Endodermal cell (in vitro differentiated cells): ENCODE measurements at regions not wholly inside any gene's neighbourhood (a gene's known extent, or its start where the extent isn't known, plus 50 kb on each side); places are given as distances from the start of the nearest gene placed in this dataset.
A peak's percentile ranks its signal among the peaks of the same experiment; 100 is the strongest.
"Not testable (repeated sequence)": the region's sequence is repeated elsewhere in the genome, so short reads cannot be mapped to it uniquely, and the experiment has no call there.

ENCODE experiments used
- DNase-seq: peaks from one replicate; pipeline ENCODE4 v3.0.0-alpha.2; 2017
- H3K27ac ChIP-seq: 2 replicates; pipeline ENCODE4 v1.5.1; 2013; ENCODE audit warnings: mild to moderate bottlenecking, low read depth, low read length, moderate library complexity
- H3K27me3 ChIP-seq: 2 replicates; pipeline ENCODE4 v1.6.1; 2013; ENCODE audit warnings: mild to moderate bottlenecking, low read length, moderate library complexity; ENCODE audit not compliant: insufficient read depth, control insufficient read depth, poor library complexity, severe bottlenecking
- H3K36me3 ChIP-seq: 2 replicates; pipeline ENCODE4 v1.7.0; 2013; ENCODE audit warnings: mild to moderate bottlenecking, low read length, moderate library complexity; ENCODE audit not compliant: control insufficient read depth, insufficient read depth
- H3K4me1 ChIP-seq: one replicate; pipeline ENCODE4 v1.7.0; 2013; ENCODE audit warnings: low read length; ENCODE audit not compliant: control insufficient read depth, insufficient read depth
- H3K4me3 ChIP-seq: 2 replicates; pipeline ENCODE4 v1.5.1; 2013; ENCODE audit warnings: mild to moderate bottlenecking, low read length, moderate library complexity
- H3K9ac ChIP-seq: 2 replicates; pipeline ENCODE4 v1.6.1; 2013; ENCODE audit warnings: mild to moderate bottlenecking, low read length, moderate library complexity; ENCODE audit not compliant: poor library complexity, severe bottlenecking; ENCODE audit errors: extremely low read depth
- H3K9me3 ChIP-seq: 2 replicates; pipeline ENCODE4 v1.6.1; 2013; ENCODE audit warnings: mild to moderate bottlenecking, low read length, moderate library complexity; ENCODE audit not compliant: control insufficient read depth
- H3K27ac Mint-ChIP-seq: 2 replicates; pipeline ENCODE4 v1.8.0; 2020; ENCODE audit warnings: mixed read lengths
- H3K27me3 Mint-ChIP-seq: 2 replicates; pipeline ENCODE4 v1.8.0; 2021; ENCODE audit warnings: mild to moderate bottlenecking, mixed read lengths; ENCODE audit not compliant: insufficient read depth
- H3K36me3 Mint-ChIP-seq: 2 replicates; pipeline ENCODE4 v1.8.0; 2020; ENCODE audit warnings: low read depth, mixed read lengths
- H3K4me1 Mint-ChIP-seq: 2 replicates; pipeline ENCODE4 v1.8.0; 2020; ENCODE audit warnings: mixed read lengths
- H3K4me3 Mint-ChIP-seq: 2 replicates; pipeline ENCODE4 v1.8.0; 2020; ENCODE audit warnings: mild to moderate bottlenecking, moderate library complexity, mixed read lengths
- H3K9me3 Mint-ChIP-seq: 2 replicates; pipeline ENCODE4 v1.8.0; 2020; ENCODE audit warnings: mild to moderate bottlenecking, mixed read lengths
- WGBS, 2 experiments: methylation state at CpG; one replicate each; pipeline versions ENCODE4 v1.1.5 to v1.1.7; 2013; ENCODE audit warnings: missing lambda C conversion rate in 2 of 2, mixed read lengths in 1 of 2; ENCODE audit not compliant: insufficient coverage in 1 of 2, insufficient read length in 1 of 2; 5-methylcytosine and 5-hydroxymethylcytosine counted together

GRCh38 chr17:30645875-30646274 lies 168.7 kb downstream of the GOSR1 start:
- not testable (repeated sequence) for H3K27ac ChIP-seq, H3K9ac ChIP-seq, H3K4me1 Mint-ChIP-seq, H3K4me3 ChIP-seq, H3K9me3 ChIP-seq, H3K27me3 ChIP-seq, H3K27me3 Mint-ChIP-seq, H3K36me3 ChIP-seq, H3K4me1 ChIP-seq, H3K9me3 Mint-ChIP-seq, H3K36me3 Mint-ChIP-seq
- peak overlapping the region; percentile 63 for H3K4me3 Mint-ChIP-seq
- peak overlapping the region; percentile 64 for H3K27ac Mint-ChIP-seq
- 30% methylated on average over 3 of the region's 7 CpGs; no CpG with 5 or more reads in 1 of the 2 experiments for WGBS, 2 experiments
- DNase-seq: peak; percentile 82

GRCh38 chr17:30644713-30645112 lies 167.5 kb downstream of the GOSR1 start:
- H3K9me3 Mint-ChIP-seq, H3K36me3 Mint-ChIP-seq, H3K4me1 Mint-ChIP-seq, H3K4me3 ChIP-seq, H3K27ac Mint-ChIP-seq, H3K27ac ChIP-seq, H3K27me3 Mint-ChIP-seq, H3K9ac ChIP-seq, H3K27me3 ChIP-seq, DNase-seq, H3K4me3 Mint-ChIP-seq, H3K36me3 ChIP-seq, H3K9me3 ChIP-seq, H3K4me1 ChIP-seq: not testable (repeated sequence)
- 39% methylated on average over 3 of the region's 8 CpGs; no CpG with 5 or more reads in 1 of the 2 experiments for WGBS, 2 experiments

GRCh38 chr17:30644287-30644686 lies 167.1 kb downstream of the GOSR1 start:
- H3K27me3 ChIP-seq, H3K36me3 Mint-ChIP-seq, H3K4me3 Mint-ChIP-seq, H3K4me3 ChIP-seq, H3K4me1 Mint-ChIP-seq, H3K9me3 Mint-ChIP-seq, H3K9me3 ChIP-seq, H3K9ac ChIP-seq, DNase-seq, H3K27ac ChIP-seq, H3K36me3 ChIP-seq, H3K4me1 ChIP-seq, H3K27ac Mint-ChIP-seq, H3K27me3 Mint-ChIP-seq: not testable (repeated sequence)
- WGBS, 2 experiments: 94 to 95% methylated on average over 6 to 7 of the region's 9 CpGs

GRCh38 chr17:30641428-30641827 lies 164.2 kb downstream of the GOSR1 start:
- WGBS, 2 experiments: 99 to 100% methylated on average over 4 to 5 of the region's 7 CpGs
- H3K4me1 Mint-ChIP-seq, H3K36me3 Mint-ChIP-seq, H3K4me3 Mint-ChIP-seq, H3K9me3 Mint-ChIP-seq, H3K36me3 ChIP-seq, H3K4me3 ChIP-seq, H3K27ac Mint-ChIP-seq, H3K4me1 ChIP-seq, H3K27me3 ChIP-seq, DNase-seq, H3K9ac ChIP-seq, H3K27ac ChIP-seq, H3K27me3 Mint-ChIP-seq, H3K9me3 ChIP-seq: not testable (repeated sequence)

- not testable (repeated sequence) for DNase-seq, H3K36me3 ChIP-seq, H3K4me3 Mint-ChIP-seq, H3K36me3 Mint-ChIP-seq, H3K9me3 ChIP-seq, H3K9me3 Mint-ChIP-seq, H3K4me1 Mint-ChIP-seq, H3K9ac ChIP-seq, H3K27me3 Mint-ChIP-seq, H3K27ac ChIP-seq, H3K4me3 ChIP-seq, H3K4me1 ChIP-seq, H3K27me3 ChIP-seq, H3K27ac Mint-ChIP-seq
- 85 to 100% methylated on average over 2 of the region's 4 CpGs for WGBS, 2 experiments
Measured at GRCh38 chr17:30639391-30639790, 162.2 kb downstream of the GOSR1 start.

- not testable (repeated sequence) for H3K36me3 Mint-ChIP-seq, H3K9me3 Mint-ChIP-seq, H3K27ac Mint-ChIP-seq, H3K4me1 Mint-ChIP-seq, H3K4me3 ChIP-seq, H3K9ac ChIP-seq, H3K4me3 Mint-ChIP-seq, H3K4me1 ChIP-seq, H3K9me3 ChIP-seq, H3K27me3 Mint-ChIP-seq, H3K36me3 ChIP-seq, H3K27me3 ChIP-seq, H3K27ac ChIP-seq
- DNase-seq: peak; percentile 50
- WGBS, 2 experiments: 71% methylated on average over 1 of the region's 4 CpGs; no CpG with 5 or more reads in 1 of the 2 experiments
Measured at GRCh38 chr17:30638968-30639367, 161.8 kb downstream of the GOSR1 start.

- not testable (repeated sequence) for H3K4me3 Mint-ChIP-seq, H3K27ac Mint-ChIP-seq, H3K27me3 ChIP-seq, H3K27me3 Mint-ChIP-seq, DNase-seq, H3K4me1 Mint-ChIP-seq, H3K9me3 ChIP-seq, H3K36me3 ChIP-seq, H3K9ac ChIP-seq, H3K9me3 Mint-ChIP-seq, H3K4me3 ChIP-seq, H3K27ac ChIP-seq, H3K4me1 ChIP-seq
- peaks cover 14% of the 10 kb centered on the region for H3K36me3 Mint-ChIP-seq
- 91 to 93% methylated on average over 5 to 6 of the region's 6 CpGs for WGBS, 2 experiments
Measured at GRCh38 chr17:30631651-30632050, 154.4 kb downstream of the GOSR1 start.
